Nephron (organoid): ENCODE measurements at regions not wholly inside any gene's neighbourhood (a gene's known extent, or its start where the extent isn't known, plus 50 kb on each side); places are given as distances from the start of the nearest gene placed in this dataset.

Experiments
- H3K27ac Mint-ChIP-seq, 3 experiments: 2 replicates each; pipeline ENCODE4 v1.8.0; 2020; ENCODE audit warnings: mixed read lengths in 3 of 3, mild to moderate bottlenecking in 2 of 3, moderate library complexity in 1 of 3
- H3K27me3 Mint-ChIP-seq: 2 replicates; pipeline ENCODE4 v1.8.0; 2021; ENCODE audit warnings: low read depth, mild to moderate bottlenecking, moderate library complexity, mixed read lengths
- H3K36me3 Mint-ChIP-seq: 2 replicates; pipeline ENCODE4 v1.8.0; 2020; ENCODE audit warnings: low read depth, mixed read lengths
- H3K4me1 Mint-ChIP-seq: 2 replicates; pipeline ENCODE4 v1.8.0; 2020; ENCODE audit warnings: mixed read lengths
- H3K4me3 Mint-ChIP-seq, 3 experiments: 2 replicates each; pipeline ENCODE4 v1.8.0; 2020; ENCODE audit warnings: mild to moderate bottlenecking in 3 of 3, mixed read lengths in 3 of 3, moderate library complexity in 2 of 3
- H3K9me3 Mint-ChIP-seq: 2 replicates; pipeline ENCODE4 v1.8.0; 2020; ENCODE audit warnings: mixed read lengths
- TF ChIP-seq, protein P1 (sequence below), 3 experiments: fragments of 200-600 bp; sonication (generic); IDR thresholded peaks; one replicate each; pipeline ENCODE4 v1.5.0; 2021; ENCODE audit warnings: antibody characterized with exemption in 3 of 3; ENCODE audit not compliant: unreplicated experiment in 3 of 3

DNA sequence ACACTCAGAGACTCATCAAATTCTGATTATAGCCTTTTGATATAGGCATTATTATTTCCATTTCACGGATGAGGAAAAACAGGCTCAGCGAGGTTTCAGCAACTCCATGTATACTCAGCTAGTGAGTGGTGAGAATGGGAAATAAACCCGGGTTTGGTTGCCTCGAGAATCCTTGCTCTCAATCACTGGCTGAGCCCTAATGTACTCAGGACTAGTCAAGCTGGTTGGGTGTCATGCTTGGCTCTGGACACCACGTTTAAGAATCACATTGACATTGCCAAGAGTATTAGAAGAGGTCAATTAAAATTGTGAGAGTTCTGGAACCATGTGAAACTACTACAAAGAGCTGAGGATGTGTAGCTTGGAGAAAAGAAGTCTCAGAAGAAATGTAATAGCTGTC is 444.5 kb downstream of the MFSD1 start:
- H3K4me1 Mint-ChIP-seq: no peaks in the 10 kb centered on the region
- no peak overlapping the region for H3K27ac Mint-ChIP-seq
- H3K4me3 Mint-ChIP-seq: no peak overlapping the region
- H3K27me3 Mint-ChIP-seq: no peaks in the 10 kb centered on the region
- H3K36me3 Mint-ChIP-seq: peaks cover 5% of the 10 kb centered on the region
- TF ChIP-seq, protein P1, sequence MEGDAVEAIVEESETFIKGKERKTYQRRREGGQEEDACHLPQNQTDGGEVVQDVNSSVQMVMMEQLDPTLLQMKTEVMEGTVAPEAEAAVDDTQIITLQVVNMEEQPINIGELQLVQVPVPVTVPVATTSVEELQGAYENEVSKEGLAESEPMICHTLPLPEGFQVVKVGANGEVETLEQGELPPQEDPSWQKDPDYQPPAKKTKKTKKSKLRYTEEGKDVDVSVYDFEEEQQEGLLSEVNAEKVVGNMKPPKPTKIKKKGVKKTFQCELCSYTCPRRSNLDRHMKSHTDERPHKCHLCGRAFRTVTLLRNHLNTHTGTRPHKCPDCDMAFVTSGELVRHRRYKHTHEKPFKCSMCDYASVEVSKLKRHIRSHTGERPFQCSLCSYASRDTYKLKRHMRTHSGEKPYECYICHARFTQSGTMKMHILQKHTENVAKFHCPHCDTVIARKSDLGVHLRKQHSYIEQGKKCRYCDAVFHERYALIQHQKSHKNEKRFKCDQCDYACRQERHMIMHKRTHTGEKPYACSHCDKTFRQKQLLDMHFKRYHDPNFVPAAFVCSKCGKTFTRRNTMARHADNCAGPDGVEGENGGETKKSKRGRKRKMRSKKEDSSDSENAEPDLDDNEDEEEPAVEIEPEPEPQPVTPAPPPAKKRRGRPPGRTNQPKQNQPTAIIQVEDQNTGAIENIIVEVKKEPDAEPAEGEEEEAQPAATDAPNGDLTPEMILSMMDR (IDR thresholded peaks at IDR 0.05; ENCODE audit: unreplicated experiment in 3 of 3): no peak
- H3K9me3 Mint-ChIP-seq: no peaks in the 10 kb centered on the region

DNA sequence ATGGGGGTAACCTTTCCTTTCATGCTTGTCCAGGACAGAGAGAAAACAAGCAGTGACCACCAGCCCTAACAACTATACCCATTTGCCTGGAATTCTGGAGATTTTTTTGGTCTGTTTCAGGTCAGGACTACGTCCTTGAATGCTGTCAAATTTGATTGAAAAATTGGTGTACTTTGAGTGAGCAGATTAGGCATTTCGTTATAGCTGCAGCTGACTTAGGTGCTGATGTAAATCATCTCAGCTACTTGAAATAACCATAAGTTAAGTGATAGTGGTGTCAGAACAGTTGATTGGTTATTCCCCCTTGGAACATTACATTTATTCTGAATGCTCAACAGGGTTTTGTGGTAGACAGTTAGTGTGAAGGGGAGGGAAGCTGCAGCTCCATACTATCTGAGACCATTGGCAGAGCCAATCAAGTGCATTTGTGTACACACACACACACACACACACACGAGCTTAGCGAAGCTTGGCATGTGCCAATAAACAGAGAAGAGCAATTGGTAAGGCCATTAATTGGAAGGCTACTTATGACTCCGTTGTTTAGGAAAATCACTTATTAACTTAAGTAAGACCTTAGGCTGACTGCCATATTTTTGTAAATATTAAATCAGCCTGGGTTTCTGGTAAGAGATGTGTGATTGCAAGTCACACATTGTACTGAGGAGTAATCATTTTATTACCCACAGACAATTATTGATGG is 447.8 kb downstream of the MFSD1 start:
- Mint-ChIP-seq H3K4me1 (no peaks in the 10 kb centered on the region), H3K27ac (peak overlapping the region in 1 of 3 experiments; percentile 20), H3K36me3 (peaks cover 15% of the 10 kb centered on the region), H3K4me3 (no peak overlapping the region), H3K27me3 (peaks cover 8% of the 10 kb centered on the region), H3K9me3 (peaks cover 9% of the 10 kb centered on the region)
- TF ChIP-seq, protein P1 (IDR thresholded peaks at IDR 0.05; ENCODE audit: unreplicated experiment in 3 of 3): no peak

DNA sequence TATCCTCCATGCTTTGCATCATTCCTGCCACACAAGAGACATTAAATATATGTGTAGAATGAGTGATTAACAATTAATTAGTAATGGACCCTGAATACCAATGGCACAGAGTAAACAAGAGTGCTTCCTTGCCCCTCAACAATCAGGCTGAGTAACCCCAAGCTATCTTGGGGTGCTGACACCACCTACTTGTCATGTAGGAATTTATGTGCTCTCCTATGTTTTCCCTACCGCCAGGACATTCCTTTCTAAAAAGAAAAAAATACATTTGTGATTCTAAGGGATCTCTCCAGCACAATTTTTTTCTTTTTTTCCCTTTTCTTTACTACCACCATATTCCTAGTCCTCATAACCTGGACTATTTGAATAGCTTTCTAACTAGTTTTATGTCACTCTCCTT is 449.1 kb downstream of the MFSD1 start:
- H3K27ac Mint-ChIP-seq: no peak overlapping the region
- H3K4me3 Mint-ChIP-seq: no peak overlapping the region
- H3K9me3 Mint-ChIP-seq: peaks cover 9% of the 10 kb centered on the region
- TF ChIP-seq, protein P1 (IDR thresholded peaks at IDR 0.05; ENCODE audit: unreplicated experiment in 3 of 3): no peak
- H3K27me3 Mint-ChIP-seq: peaks cover 15% of the 10 kb centered on the region
- H3K36me3 Mint-ChIP-seq: peaks cover 15% of the 10 kb centered on the region
- no peaks in the 10 kb centered on the region for H3K4me1 Mint-ChIP-seq

DNA sequence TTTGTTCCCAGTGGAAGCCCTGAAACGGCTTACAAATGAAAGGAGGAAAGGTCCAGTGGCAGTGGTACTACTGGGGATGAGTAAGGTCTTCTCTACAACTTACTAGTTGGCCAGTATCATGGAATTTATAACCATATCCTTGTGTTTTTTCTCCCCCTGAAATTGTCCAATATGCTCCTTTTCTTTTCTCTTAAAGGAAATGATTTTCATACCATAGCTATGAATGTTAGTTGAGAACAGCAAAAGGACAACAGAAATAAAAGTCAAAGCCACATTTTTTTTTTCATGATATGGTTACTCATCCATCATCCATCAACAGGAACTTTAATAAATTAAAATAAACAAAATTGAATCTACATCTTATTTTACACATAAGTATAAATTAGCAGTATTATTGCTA is 450.4 kb downstream of the MFSD1 start:
- Mint-ChIP-seq H3K4me3 (no peak overlapping the region), H3K9me3 (peaks cover 9% of the 10 kb centered on the region), H3K27ac (no peak overlapping the region), H3K36me3 (peaks cover 15% of the 10 kb centered on the region), H3K4me1 (no peaks in the 10 kb centered on the region), H3K27me3 (peaks cover 20% of the 10 kb centered on the region)
- TF ChIP-seq, protein P1 (IDR thresholded peaks at IDR 0.05; ENCODE audit: unreplicated experiment in 3 of 3): no peak

DNA sequence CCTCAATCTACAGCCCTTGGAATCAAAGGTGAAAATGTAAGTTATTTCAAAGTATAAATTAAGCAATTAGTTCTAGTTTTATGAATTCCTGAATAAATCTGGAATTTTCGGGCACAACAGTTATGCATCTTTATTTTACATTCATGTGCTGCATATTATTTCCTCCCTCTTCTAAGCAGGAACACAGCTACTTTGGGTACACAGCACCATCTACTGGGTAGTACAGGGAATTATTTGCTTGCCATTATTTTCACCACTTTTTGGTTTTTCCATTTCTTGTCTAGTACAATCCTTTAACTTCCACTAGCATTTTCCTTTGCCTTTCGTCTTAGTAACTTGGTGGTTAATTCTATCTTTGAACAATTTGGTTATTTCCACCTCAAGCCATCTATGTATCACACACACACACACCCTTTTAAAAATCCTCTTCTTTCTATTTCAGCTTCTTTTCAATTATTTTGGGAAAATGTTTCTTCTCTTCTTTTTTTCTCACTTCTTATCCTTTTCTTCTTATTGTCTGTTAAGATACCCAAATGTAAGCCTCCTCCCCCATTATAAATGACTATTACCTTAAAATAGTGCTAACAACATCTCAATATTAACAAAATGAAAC is 451.0 kb downstream of the MFSD1 start:
- peaks cover 26% of the 10 kb centered on the region for H3K27me3 Mint-ChIP-seq
- TF ChIP-seq, protein P1 (IDR thresholded peaks at IDR 0.05; ENCODE audit: unreplicated experiment in 3 of 3): peak; percentile 43 to 56 (median 44)
- H3K4me3 Mint-ChIP-seq: no peak overlapping the region
- H3K27ac Mint-ChIP-seq: no peak overlapping the region
- H3K36me3 Mint-ChIP-seq: peaks cover 15% of the 10 kb centered on the region
- peaks cover 9% of the 10 kb centered on the region for H3K9me3 Mint-ChIP-seq
- no peaks in the 10 kb centered on the region for H3K4me1 Mint-ChIP-seq

DNA sequence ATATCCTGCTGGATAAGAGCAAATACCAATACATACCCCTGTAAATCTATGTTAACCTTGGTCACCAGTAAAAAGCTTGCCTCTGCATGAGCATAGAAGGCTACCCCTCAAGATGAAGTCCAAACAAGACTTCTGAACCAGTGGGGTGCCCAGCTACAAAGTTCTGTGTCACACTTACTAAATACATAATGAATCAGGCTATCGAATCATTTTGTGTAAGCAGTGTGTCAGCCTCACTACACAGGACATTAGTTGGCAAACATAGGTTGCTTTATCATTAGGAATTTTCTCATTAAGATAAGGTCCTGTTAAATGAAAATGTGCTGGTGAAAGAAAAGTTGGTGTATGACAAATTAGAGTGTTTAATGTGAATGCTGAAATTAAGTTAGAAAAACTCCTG is 452.0 kb downstream of the MFSD1 start:
- Mint-ChIP-seq H3K4me1 (no peaks in the 10 kb centered on the region), H3K9me3 (peaks cover 9% of the 10 kb centered on the region), H3K27me3 (peaks cover 32% of the 10 kb centered on the region), H3K36me3 (peaks cover 15% of the 10 kb centered on the region), H3K27ac (no peak overlapping the region), H3K4me3 (no peak overlapping the region)
- TF ChIP-seq, protein P1 (IDR thresholded peaks at IDR 0.05; ENCODE audit: unreplicated experiment in 3 of 3): no peak
